ENCODE measurements at regions not wholly inside any gene's neighbourhood (a gene's known extent, or its start where the extent isn't known, plus 50 kb on each side); places are given as distances from the start of the nearest gene placed in this dataset.

GRCh38 chr2:2886922-2887321 is 490.7 kb downstream of the EIPR1 start:
- TF ChIP-seq CTCF (IDR thresholded peaks at IDR 0.05; ENCODE audit: insufficient read depth, low read length, poor library complexity, severe bottlenecking) (no peak), EZH2phosphoT487 (conservative IDR thresholded peaks at IDR 0.05; ENCODE audit: low read length) (no peak)

Data from SU-DHL-6 (cell line).